Adipocyte (in vitro differentiated cells): ENCODE measurements at regions not wholly inside any gene's neighbourhood (a gene's known extent, or its start where the extent isn't known, plus 50 kb on each side); places are given as distances from the start of the nearest gene placed in this dataset.

ENCODE experiments used
- DNase-seq: peaks from one replicate; pipeline ENCODE4 v3.0.0-alpha.2; 2015; ENCODE audit warnings: low read depth
- H3K27me3 ChIP-seq: replicated peaks from 2 replicates; pipeline ENCODE4 v1.7.0; 2013; ENCODE audit warnings: mild to moderate bottlenecking, low read length, moderate library complexity; ENCODE audit not compliant: control insufficient read depth, insufficient read depth
- H3K36me3 ChIP-seq: 2 replicates; pipeline ENCODE4 v1.7.0; 2013; ENCODE audit warnings: low read length, mild to moderate bottlenecking, moderate library complexity; ENCODE audit not compliant: control insufficient read depth, insufficient read depth, severe bottlenecking
- H3K4me1 ChIP-seq: 2 replicates; pipeline ENCODE4 v1.7.0; 2013; ENCODE audit warnings: mild to moderate bottlenecking, low read length, moderate library complexity; ENCODE audit not compliant: control insufficient read depth, insufficient read depth
- H3K4me3 ChIP-seq: 2 replicates; pipeline ENCODE4 v1.7.0; 2013; ENCODE audit warnings: mild to moderate bottlenecking, low read length, moderate library complexity
- H3K9ac ChIP-seq: 2 replicates; pipeline ENCODE4 v1.7.0; 2013; ENCODE audit warnings: mild to moderate bottlenecking, low read length, moderate library complexity
- H3K9me3 ChIP-seq: 2 replicates; pipeline ENCODE4 v1.7.0; 2013; ENCODE audit warnings: mild to moderate bottlenecking, low read length, moderate library complexity; ENCODE audit not compliant: control insufficient read depth

DNA sequence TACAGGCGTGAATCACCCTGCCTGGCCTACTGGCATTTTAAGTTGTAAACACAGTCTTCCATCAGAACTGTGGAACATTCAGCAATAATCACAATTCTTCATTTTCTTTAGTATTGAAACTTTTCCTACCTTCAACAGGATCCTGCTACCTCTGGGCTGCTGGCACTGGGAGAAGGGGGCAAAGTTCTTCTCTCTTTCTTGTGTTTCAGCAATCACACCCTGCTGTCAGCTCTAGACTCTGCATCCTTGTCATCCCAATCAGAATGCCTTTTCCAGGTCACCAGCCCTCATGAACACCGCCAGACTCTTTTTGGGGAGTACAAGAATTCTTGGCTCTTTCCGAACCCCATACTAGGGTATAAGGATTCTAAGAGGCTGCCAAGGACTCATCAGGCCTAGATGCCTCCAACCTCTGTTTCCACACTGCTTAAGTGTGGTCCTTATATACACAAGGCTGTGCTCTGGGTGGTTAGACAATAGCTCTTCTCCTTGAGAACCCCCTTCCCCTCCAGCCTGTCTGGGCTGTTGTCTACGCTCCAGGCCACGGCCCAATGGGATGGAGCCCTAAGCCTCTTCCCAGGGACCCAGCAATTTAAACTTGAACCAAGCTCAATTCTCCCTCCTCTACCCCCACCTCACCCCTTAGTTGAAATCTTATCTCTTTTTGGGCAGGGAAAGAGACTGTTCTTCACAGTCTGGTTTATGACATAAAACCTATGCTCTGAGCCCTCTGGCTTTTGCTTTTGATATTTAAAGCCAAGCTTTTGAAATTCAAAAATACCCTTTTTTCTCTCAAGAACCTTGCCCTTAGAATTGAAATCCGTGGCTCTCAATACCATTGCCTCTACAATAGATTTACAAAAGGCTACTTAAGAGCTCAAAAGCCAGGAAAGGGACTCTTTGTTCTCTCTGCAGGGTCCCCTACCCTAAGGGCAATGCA is 327.4 kb downstream of the BUD13 start:
- H3K4me3 ChIP-seq = no peak overlapping the region
- peaks cover 4% of the 10 kb centered on the region for H3K27me3 ChIP-seq
- peaks cover 13% of the 10 kb centered on the region for H3K9me3 ChIP-seq
- no peak for DNase-seq
- no peak overlapping the region for H3K9ac ChIP-seq
- H3K36me3 ChIP-seq = no peaks in the 10 kb centered on the region
- no peaks in the 10 kb centered on the region for H3K4me1 ChIP-seq

- peaks cover 19% of the 10 kb centered on the region for H3K9me3 ChIP-seq
- H3K4me3 ChIP-seq = no peak overlapping the region
- no peak overlapping the region for H3K9ac ChIP-seq
- H3K4me1 ChIP-seq = no peaks in the 10 kb centered on the region
- peaks cover 6% of the 10 kb centered on the region for H3K27me3 ChIP-seq
- DNase-seq = no peak
- H3K36me3 ChIP-seq = no peaks in the 10 kb centered on the region
Observed at GRCh38 chr11:116442238-116442752, 330.5 kb downstream of the BUD13 start.

- no peak overlapping the region for H3K9ac ChIP-seq
- H3K27me3 ChIP-seq = peaks cover 8% of the 10 kb centered on the region
- H3K4me1 ChIP-seq = no peaks in the 10 kb centered on the region
- H3K9me3 ChIP-seq = peaks cover 19% of the 10 kb centered on the region
- no peak overlapping the region for H3K4me3 ChIP-seq
- H3K36me3 ChIP-seq = no peaks in the 10 kb centered on the region
- no peak for DNase-seq
Observed at GRCh38 chr11:116439361-116439677, 333.5 kb downstream of the BUD13 start.

DNA sequence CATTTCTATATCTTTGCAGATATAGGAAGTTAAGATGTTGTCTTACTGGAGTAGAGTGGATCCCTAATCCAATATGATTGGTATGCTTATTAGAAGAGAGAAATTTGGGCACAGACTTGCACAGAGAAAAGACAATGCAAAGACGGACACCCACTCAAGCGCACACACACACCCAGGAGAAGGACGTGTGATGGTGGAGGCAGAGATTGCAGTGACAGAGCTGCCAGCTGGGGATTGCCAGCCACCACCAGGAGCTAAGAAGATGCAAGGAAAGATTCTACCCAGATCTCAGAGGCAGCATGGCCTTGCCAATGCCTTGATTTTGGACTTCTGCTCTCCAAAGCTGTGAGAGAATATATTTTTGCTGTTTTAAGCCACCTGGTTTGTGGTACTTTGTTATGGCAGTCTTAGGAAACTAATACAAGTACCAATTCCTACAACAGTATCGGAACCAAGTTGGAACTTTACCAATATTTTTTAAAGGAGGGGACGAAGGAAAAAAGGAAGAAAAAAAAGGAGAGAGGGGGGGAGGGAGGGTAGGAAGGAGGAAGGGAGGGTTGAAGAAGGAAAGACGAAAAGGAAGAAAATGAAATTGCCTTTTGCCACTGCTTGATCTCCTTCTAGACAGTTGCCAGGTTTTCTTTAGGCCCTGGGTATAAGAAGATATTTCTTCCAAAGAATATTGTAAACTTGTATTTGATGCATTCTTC is 334.0 kb downstream of the BUD13 start:
- Histone ChIP-seq H3K4me3 (no peak overlapping the region), H3K27me3 (peaks cover 8% of the 10 kb centered on the region), H3K9me3 (peaks cover 19% of the 10 kb centered on the region), H3K9ac (no peak overlapping the region), H3K4me1 (no peaks in the 10 kb centered on the region), H3K36me3 (no peaks in the 10 kb centered on the region)
- DNase-seq = no peak

DNA sequence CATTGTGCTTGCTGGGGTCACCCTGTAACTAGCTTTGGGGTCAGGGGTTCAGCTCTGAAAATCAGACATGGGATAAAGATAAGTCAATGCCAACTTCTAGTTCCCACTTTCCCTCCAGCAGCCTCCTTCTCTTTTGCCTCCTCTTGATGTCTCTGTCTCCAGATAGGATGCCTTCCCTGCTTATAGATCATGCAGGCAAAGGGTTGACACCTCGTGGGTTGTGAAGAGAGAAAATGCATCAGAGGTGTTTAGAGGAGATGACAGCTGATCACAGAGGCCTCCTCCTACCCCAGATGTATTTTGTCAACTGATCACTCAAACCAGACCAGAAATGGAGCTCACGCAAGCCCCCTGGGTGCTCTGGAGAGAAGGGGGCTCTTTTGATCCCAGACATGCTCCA is 337.8 kb downstream of the BUD13 start:
- DNase-seq = no peak
- Histone ChIP-seq H3K4me3 (no peak overlapping the region), H3K9ac (no peak overlapping the region), H3K27me3 (peaks cover 8% of the 10 kb centered on the region), H3K4me1 (no peaks in the 10 kb centered on the region), H3K36me3 (no peaks in the 10 kb centered on the region), H3K9me3 (peaks cover 2% of the 10 kb centered on the region)

DNA sequence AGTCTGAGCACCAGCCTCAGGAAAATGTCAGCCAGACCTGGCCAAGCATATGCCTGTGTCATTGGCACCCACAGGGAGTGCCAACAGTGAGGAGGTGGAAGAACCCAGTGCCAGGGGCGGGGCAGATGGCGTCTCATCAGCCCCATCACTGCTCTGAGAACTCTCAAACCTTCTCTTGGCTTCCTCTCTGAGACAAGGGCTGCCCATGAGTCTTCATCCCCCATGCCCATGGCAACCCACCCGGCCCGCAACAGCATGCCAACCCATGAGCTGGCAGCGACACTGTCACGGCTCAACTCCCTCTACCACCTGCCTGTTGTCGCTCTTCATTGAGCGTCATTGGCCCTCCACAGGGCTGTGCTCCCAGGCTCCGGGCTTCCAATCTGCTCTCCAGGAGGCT is 340.5 kb downstream of the BUD13 start:
- no peak overlapping the region for H3K9ac ChIP-seq
- peaks cover 7% of the 10 kb centered on the region for H3K27me3 ChIP-seq
- no peaks in the 10 kb centered on the region for H3K4me1 ChIP-seq
- no peaks in the 10 kb centered on the region for H3K9me3 ChIP-seq
- no peak for DNase-seq
- no peak overlapping the region for H3K4me3 ChIP-seq
- no peaks in the 10 kb centered on the region for H3K36me3 ChIP-seq

DNA sequence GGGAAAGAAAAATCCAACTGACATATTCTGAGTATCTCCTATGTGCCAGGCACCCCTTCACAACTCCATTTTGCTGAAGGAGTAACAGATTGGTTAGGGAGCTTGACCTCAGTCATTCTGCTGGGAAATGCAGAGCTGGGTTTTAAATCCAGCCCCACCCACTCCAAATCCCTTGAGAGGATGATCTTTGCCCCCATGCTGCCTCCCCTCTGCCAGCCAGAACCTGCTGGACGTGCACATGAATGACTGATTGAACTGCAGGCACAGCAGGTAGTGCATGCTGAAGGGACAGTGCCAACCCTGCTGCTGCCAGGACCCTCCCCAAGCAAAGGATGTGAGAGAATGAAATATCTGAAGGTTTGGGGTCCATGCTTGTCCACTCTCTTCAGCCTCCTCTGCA is 340.9 kb downstream of the BUD13 start:
- no peaks in the 10 kb centered on the region for H3K9me3 ChIP-seq
- no peak for DNase-seq
- peaks cover 4% of the 10 kb centered on the region for H3K27me3 ChIP-seq
- no peak overlapping the region for H3K4me3 ChIP-seq
- no peaks in the 10 kb centered on the region for H3K36me3 ChIP-seq
- no peaks in the 10 kb centered on the region for H3K4me1 ChIP-seq
- H3K9ac ChIP-seq = no peak overlapping the region

DNA sequence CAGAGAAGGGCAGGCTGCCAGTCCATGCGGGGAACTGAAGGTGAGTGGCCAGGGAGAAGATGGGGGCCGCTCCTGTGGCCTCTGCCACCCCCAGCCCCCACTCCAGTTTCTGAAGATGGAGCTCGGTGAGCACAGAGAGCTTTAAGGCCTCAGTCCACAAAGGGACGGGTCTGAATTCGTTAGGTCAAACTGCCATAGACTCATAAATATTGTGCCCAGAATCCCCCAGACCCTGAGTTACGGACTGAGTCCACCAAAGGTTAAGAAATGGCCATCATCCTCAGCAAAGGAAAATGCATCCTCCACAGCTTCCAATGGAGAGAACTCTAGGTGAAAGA is 344.2 kb downstream of the BUD13 start:
- Histone ChIP-seq H3K36me3 (no peaks in the 10 kb centered on the region), H3K4me1 (no peaks in the 10 kb centered on the region), H3K27me3 (peaks cover 17% of the 10 kb centered on the region), H3K9ac (no peak overlapping the region), H3K9me3 (no peaks in the 10 kb centered on the region), H3K4me3 (no peak overlapping the region)
- DNase-seq = no peak

DNA sequence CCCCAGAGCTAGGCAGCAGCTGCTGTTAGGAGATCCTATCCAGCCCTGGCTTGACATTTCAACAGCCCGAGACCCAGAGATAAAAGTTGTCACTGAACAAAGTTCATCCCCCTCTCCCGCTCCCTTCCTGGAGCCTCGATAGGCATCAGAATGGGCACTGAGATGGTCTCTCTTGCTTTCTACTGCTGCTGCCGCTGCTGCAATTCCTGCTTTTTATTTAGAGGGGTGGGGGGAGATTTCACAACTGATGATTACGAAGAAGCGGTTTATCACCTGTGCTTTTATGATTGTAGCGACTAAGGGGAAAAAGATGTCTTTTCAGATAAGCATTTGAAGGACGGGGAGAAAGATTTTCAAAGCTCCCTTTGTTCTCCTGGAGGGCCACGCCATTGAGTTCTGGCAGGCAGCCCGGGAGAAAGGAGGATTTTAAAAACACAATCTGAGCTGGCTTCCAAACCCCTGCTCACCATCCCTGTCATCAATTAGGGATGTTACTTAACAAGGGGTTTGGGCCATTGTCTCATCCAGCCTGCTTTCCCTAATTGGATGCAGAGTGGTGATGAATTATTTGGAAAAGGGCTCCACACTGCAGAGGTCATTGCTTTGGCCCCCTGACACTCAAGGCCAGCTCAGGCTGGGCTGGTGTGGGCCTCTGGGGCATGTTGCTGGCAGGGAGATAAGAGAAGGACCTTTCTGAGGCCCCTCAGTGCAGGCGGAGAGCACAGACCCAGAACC is 344.7 kb downstream of the BUD13 start:
- Histone ChIP-seq H3K36me3 (no peaks in the 10 kb centered on the region), H3K27me3 (peaks cover 17% of the 10 kb centered on the region), H3K4me1 (no peaks in the 10 kb centered on the region), H3K9ac (no peak overlapping the region), H3K9me3 (no peaks in the 10 kb centered on the region), H3K4me3 (no peak overlapping the region)
- no peak for DNase-seq

- H3K36me3 ChIP-seq = no peaks in the 10 kb centered on the region
- no peaks in the 10 kb centered on the region for H3K4me1 ChIP-seq
- peaks cover 17% of the 10 kb centered on the region for H3K27me3 ChIP-seq
- no peak overlapping the region for H3K9ac ChIP-seq
- no peak overlapping the region for H3K4me3 ChIP-seq
- DNase-seq = no peak
- H3K9me3 ChIP-seq = no peaks in the 10 kb centered on the region
Observed at GRCh38 chr11:116427337-116427902, 345.4 kb downstream of the BUD13 start.

DNA sequence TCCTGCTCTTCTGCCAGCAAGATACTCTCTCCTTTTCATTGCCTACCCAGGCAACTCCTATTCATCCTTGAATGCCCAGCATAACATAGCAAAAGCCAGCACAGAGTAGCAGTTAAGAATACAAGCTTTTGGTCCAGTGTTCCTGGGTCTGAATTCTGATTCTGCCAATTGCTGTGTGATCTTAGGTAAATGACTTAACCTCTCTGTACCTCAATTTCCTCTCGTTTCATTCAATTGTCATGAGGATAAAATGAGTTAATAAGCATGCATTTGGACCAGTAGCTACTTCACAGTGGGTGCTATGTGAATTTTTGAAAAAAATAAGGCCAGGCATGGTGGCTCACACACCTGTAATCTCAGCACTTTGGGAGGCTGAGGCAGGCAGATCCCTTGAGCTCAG is 346.0 kb downstream of the BUD13 start:
- Histone ChIP-seq H3K9me3 (no peaks in the 10 kb centered on the region), H3K4me1 (no peaks in the 10 kb centered on the region), H3K27me3 (peaks cover 17% of the 10 kb centered on the region), H3K4me3 (no peak overlapping the region), H3K9ac (no peak overlapping the region), H3K36me3 (no peaks in the 10 kb centered on the region)
- no peak for DNase-seq
